Fibroblast of the aortic adventitia (primary cell): ENCODE measurements at regions not wholly inside any gene's neighbourhood (a gene's known extent, or its start where the extent isn't known, plus 50 kb on each side); places are given as distances from the start of the nearest gene placed in this dataset.

ENCODE experiments used
- DNase-seq: peaks from one replicate; pipeline ENCODE4 v3.0.0-alpha.2; 2010; ENCODE audit warnings: low read depth
- H3K4me3 ChIP-seq: 2 replicates; pipeline ENCODE4 v1.5.1; 2011; ENCODE audit warnings: low read depth, mild to moderate bottlenecking, control low read depth, low read length, moderate library complexity
- TF ChIP-seq, protein P1 (sequence below): IDR thresholded peaks from 2 replicates; pipeline ENCODE4 v1.5.1; 2011; ENCODE audit warnings: mild to moderate bottlenecking, low read length, control low read depth, inconsistent platforms; ENCODE audit not compliant: insufficient read depth

DNA sequence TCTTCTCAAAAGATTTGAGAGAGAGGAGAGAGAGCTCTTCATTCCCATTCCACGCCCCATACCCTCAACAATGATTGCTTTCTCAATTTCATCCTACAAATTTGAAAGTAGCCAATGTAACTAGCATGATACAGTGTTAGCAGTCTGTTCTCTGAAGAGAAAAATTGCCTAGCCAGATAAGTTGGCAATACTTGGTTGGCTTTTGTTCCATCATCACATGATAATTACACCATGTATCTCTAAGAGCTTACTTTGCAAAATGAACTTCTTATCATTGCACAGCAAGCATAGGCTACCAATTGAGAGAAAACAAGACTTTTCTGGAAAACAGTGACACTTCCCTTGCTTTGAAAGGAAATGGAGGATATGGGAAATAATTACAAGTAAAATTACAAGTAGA is 68.9 kb downstream of the FSCB start:
- TF ChIP-seq, protein P1, sequence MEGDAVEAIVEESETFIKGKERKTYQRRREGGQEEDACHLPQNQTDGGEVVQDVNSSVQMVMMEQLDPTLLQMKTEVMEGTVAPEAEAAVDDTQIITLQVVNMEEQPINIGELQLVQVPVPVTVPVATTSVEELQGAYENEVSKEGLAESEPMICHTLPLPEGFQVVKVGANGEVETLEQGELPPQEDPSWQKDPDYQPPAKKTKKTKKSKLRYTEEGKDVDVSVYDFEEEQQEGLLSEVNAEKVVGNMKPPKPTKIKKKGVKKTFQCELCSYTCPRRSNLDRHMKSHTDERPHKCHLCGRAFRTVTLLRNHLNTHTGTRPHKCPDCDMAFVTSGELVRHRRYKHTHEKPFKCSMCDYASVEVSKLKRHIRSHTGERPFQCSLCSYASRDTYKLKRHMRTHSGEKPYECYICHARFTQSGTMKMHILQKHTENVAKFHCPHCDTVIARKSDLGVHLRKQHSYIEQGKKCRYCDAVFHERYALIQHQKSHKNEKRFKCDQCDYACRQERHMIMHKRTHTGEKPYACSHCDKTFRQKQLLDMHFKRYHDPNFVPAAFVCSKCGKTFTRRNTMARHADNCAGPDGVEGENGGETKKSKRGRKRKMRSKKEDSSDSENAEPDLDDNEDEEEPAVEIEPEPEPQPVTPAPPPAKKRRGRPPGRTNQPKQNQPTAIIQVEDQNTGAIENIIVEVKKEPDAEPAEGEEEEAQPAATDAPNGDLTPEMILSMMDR, result no peak
- DNase-seq, result no peak
- no peak overlapping the region for H3K4me3 ChIP-seq

DNA sequence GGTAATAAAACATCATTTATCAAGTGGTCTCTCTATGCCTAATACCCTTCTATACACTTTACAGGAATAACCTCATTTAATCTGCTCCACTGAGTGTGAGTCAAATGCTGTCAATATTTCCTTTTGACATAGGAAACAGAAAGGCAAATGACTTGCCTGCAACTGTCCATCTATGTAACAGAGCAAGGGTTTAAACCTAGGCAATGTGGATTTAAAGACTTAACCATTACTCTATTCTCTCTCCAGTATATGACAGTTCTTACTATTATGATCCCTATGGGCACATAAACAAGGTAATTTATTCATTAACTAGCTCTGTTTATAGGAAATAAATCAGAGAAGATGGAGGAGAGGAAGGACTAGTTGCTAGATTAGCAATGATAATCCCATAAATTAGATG is 70.6 kb downstream of the FSCB start:
- no peak overlapping the region for H3K4me3 ChIP-seq
- TF ChIP-seq, protein P1, result no peak
- no peak for DNase-seq

DNA sequence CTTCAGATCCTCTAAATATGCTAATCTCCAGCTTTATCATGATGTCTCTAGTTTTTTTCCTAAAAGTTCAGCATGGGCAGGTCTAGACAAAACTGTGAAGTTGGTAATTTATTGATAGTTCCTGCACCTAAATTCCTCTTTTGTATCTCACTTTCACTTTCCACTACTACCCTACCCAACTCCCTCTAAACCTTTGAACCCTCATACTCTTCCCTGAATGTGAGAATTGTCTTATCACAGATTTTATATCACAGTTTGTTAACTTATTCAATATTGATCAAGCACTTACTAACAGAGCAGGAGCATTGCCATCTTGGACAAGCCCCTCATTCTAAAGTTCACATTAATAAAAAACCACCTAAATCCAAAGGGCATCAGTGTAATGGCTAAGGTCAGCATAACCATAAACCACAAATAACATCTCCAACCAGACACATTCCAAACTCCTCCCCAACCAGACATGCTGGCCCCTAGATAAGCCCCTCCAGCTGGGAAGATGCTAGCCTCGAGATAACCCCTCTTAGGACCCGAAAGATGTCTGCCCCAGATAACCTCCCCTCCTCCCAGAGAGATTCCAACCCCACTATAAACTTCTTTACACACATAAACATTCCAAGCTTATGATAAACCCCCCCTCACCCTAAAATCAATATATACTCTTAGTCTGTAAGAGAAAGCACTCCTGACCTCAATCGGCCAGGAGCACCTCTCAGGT is 78.7 kb downstream of the FSCB start:
- TF ChIP-seq, protein P1, result no peak
- no peak overlapping the region for H3K4me3 ChIP-seq
- no peak for DNase-seq

DNA sequence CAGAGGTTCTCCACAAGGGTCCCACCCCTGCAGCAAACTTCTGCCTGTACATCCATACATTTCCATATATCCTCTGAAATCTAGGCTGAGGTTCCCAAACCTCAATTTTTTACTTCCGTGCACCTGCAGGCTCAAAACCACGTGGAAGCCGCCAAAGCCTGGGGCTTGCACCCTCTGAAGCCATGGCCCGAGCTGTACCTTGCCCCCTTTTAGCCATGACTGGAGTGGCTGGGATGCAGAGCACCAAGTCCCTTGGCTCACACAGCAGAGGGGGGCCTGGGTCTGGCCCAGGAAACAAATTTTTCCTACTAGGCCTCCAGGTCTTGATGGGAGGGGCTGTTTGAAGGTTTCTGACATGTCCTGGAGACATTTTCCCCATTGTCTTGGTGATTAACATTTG is 84.4 kb downstream of the FSCB start:
- no peak overlapping the region for H3K4me3 ChIP-seq
- no peak for DNase-seq
- TF ChIP-seq, protein P1, result no peak

DNA sequence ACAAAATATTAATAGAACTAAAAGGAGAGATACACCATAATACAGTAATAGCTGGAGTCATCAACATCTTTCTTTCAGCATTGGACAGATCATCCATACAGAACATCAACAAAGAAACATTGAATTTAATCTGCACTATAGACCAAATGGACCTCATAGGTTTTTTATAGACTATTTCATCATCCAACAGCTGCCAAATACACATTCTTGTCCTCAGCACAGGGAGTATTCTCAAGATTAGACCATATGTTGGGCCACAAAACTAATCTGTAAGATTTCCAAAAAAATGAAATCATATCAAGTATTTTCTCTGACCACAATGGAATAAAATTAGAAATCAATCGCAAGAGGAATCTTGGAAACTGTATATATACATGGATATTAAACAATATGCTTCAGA is 86.9 kb downstream of the FSCB start:
- peak; percentile 40 for DNase-seq
- no peak overlapping the region for H3K4me3 ChIP-seq
- TF ChIP-seq, protein P1, result no peak

DNA sequence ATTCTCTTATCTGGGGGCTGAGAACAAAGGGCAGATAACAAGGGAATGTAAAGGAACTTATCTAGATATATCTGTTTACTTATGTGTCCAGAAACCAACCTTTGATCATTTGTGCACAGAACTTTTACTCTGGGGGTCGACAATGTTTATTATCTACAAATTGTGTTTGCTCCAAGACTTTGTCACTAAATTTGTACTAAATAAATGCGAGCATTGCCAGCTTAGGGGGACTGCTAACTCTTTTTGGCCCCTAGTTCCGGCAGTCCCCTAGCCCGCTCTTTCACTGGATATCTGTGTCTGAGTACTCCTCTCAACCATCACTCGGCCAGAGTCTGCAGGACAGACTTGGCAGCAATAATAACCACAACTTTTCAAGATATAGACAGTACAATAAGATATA is 88.2 kb downstream of the FSCB start:
- TF ChIP-seq, protein P1, result no peak
- DNase-seq, result peak; percentile 15
- no peak overlapping the region for H3K4me3 ChIP-seq

DNA sequence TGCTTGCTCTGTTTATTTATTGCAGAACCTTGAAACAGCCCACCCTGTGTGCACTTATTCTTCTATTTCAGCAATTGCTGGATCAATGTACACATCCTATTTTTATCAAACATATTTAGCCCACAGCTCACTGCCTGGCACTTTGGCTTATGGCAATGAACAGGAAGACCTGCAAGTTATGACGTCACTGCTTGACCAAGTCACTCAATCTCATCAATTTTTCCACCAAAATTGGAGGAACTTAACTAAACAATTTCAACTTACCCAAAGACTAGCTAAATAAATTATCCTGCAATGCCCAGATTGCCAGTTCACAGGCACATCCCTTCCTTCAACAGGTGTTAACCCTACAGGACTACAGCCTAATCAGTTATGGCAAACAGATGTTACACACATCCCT is 89.3 kb downstream of the FSCB start:
- DNase-seq, result no peak
- H3K4me3 ChIP-seq, result no peak overlapping the region
- TF ChIP-seq, protein P1, result no peak
